DMS53 treated with DMSO at 0.1 percent for 48 hours (cell line): ENCODE measurements at regions not wholly inside any gene's neighbourhood (a gene's known extent, or its start where the extent isn't known, plus 50 kb on each side); places are given as distances from the start of the nearest gene placed in this dataset.

ENCODE experiments used
- DNase-seq: peaks from one replicate; lab custom pipeline; 2025; ENCODE audit not compliant: unreplicated experiment; lab: John Stamatoyannopoulos, UW

DNA sequence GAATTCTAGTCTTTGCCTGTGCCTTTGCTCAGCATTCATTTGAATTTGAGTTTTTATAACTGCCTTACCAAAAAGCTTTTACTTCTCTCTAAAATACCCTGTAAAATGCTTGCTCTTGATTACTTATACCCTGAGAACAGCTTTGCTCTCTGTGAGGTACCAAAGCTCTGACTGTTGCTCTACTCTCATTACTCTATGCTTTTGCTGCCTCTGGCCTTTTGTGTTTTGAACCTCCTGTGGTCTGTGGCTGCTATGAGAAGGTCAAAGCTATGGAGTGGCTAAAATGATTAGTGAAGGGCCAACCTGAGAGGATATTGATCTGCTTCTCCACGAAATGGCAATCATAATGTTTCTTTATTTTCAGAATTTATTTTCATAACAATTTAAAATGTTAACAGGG, 375.6 kb upstream of the IMPG1 start:
- no peak for DNase-seq

DNA sequence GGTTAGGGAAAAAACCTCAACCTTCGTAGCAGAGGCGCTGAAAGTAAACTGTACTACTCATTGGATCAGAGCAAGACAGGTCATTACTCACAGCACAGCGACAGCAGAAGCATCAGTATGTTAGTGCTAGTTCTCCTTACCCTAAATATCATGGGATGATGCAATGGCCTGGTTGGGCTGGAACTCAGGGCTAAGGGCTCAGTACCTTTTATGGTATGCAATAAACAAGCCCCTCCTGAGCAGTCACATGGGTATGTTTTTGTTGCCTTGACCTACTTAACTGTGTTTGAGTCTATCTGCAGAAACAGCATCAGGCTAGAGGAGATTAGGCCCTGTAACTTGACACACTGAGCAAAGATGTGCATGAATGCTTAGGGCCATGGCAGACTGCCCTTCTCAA, 369.4 kb upstream of the IMPG1 start:
- no peak for DNase-seq

DNA sequence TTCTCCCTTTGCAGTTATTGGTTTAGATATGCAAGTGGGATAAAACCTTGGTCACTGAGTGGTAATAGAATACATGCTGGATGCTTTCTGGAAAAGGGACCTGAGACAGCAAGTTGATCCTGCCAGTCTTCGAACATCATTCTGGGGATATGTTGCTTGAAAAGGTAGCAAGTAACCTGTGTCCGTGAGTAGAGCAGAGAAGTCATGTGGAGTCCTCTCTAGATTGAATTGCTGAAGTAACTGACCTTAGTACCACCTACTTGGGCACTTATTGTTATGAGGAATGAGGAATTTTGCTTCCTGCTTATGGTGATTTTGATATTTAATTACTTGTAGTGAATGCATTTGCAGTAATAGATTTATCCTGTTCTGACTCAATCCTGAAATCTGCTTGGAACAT, 367.3 kb upstream of the IMPG1 start:
- DNase-seq, result no peak

DNA sequence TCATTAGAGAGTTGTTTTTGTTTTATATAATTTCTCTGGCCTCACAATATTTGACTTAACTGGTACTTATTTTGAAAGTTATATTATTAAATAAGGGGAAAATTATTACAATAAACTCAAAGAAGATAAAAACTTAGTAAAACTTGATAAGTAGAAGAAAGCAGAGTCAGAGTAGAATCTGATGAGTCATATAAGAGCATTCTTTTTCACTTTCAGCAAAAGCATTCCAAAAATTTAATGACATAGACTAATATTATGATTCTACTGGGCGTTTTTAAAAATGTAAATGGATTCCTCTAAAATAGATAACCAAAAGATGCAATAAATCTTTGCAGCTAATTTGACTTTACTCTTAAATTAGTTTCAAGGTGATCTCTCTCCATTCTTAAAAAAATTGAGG, 366.3 kb upstream of the IMPG1 start:
- DNase-seq, result no peak

DNA sequence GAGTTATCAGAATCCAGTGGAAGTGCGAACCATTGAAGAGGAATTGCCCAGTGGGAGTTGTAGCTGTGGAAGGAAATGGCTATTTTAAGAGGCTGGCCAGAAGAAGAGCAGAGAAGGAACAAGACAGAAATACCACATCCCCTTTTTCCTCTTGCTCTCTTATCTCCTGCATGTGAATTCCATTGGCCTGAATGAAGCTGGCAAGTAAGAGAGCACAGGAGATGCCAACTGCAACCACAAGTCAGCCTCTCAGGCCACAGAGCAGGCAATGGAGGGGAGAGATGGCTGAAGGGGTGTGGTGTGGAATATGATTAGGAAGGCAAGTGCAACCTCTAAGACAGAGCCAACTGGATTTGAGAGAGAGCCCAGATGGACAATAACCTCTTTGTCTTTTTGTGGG, 362.7 kb upstream of the IMPG1 start:
- no peak for DNase-seq

DNA sequence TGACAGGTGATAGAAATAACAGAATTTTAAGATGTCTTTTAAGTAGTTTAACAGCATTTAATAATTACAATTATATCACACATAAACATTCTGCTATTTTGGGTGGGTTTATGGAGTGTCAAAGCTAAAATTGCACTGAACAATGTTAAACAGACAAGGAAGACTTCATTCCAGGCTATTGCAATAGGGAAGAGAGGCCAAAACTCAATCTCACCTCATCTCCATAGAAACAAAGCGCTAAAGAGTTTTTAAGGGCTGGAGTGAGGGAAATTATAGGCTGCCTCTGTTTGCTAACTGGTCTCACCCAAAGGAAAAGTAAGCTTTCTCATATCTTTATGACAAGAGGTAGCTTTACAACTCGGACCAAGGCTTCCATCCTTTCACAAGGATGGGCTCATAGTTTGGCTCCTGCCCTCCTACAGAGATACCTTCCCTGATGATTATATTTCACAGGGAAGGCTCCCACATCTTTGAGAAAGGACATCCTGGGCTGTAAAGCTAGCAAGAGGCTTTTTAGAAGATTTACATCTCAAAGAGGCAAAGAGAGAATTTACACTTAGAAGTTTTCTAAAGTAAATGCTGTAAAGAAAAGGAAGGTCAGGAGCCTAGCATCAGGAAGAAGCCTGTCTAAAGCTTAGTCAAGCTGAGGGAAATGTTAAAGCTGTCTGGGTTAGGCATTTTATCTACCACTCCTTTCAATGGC, 350.2 kb upstream of the IMPG1 start:
- no peak for DNase-seq

DNA sequence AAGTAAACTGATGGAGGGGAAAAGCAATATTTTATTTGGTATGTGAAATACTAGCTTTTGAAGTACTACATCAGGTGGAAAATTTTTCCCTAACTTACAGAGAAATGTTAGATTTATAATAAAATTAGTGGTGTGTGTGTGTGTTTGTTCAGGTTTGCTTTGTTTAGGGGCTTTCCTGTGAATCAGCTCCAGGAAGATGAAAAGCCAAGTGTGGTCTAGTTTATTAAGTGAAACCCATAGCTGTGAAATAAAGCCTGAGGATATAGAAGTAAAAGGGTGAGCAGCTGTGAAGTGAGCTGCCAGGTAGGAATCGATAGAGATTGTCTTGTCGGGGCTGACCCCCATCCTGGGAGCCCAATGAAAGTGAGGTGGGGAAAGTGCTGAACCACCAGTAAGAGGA, 347.6 kb upstream of the IMPG1 start:
- DNase-seq, result no peak

DNA sequence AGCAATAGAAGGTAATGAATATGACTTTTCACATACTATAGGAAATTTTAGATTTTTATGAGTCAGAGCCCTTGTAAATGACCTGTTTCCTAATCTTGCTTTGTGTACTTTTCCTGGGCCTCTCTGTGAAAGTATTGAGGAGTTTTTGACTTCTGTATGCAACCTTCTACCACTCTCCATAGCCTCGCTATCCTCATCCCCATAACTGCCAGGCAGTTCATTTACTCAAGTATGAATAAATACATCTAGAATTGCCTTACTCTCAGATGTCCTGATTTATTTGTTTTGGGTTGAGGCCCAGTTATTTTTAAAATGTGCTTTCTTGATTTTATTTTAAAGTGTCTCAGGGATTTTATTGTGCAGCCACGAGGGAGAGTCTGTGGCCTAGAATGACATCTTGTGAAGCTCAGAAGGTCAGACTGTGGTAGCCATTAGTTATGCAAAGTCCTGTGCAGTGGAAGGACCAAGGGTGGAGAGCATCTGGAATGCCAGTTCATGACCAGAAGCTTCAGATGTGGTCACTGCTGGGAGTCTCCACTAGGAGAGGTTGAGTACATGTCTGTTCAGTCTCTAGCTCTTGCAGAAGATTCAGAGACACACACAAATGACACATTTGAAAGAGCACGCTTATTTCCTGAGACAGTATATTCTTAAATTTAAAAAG, 346.2 kb upstream of the IMPG1 start:
- no peak for DNase-seq

DNA sequence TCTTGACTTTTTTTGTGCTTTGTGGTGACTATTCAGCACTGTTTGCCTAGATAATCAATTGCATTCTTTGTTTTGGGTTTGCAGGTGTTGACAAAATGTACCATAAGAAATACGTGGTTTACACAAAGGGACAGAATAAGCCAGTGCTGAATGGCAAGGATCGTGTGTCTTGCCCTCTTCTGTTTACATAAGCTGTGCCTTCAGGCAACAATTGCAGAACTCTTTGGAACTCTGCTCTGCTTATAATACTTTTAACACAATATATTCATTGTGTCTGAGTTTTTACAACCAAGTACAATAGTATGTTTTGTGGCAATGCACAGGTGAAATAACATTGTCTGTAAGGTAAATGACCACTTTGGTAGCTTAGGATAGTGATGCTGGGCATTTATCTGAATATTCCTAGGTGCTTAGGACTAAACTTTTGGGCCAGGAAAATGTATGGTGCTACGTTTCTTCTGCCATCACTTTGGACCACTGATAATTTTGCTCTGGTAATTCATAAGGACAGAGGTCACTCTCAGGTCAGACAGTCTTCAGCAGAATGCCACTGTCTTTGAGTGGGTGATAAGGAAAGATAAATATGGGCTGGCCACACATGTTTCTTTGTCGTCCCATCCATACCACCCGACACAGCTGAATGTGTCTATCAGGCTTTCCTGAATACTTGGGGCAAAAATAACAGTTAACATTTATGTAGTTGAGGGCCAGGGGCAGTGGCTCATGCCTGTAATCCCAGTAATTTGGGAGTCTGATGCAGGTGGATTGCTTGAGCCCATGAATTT, 344.6 kb upstream of the IMPG1 start:
- no peak for DNase-seq

DNA sequence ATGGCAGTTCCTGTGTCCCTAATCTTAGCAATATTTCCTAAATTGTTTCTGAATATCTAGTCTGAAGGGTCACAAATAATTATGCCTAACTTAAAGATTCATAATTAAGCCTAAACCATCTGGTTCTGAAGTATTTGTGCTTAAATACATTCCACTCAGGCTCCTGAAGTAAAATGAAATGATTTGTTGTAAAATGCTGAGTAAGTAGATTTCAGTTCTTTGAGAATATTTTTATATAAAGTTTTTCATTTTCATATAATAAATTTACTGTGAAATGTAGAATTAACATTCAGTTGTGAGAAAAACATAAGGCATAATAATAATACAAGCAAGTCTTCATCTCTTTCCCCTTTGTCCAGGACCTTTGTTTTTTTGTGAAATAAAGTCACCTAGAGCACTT, 330.6 kb upstream of the IMPG1 start:
- DNase-seq, result no peak

DNA sequence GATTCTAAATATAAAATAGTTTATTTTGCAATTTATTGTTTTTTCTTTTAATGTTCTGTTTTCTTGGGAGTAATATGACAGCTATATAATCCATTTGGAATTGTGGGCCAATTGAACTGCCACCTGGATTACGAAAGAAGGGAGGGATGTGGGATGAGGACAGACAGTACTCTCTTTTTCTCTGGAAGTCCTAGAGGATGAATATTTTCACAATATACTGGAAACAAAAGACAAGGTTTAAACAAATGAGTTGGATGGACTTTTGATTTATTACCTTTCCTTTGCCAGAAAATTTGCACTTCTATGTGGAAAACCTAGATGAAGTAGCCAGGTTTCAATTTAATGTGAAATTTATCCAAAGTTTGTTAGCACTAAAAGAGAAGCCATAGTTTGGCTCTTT, 325.5 kb upstream of the IMPG1 start:
- DNase-seq, result no peak

DNA sequence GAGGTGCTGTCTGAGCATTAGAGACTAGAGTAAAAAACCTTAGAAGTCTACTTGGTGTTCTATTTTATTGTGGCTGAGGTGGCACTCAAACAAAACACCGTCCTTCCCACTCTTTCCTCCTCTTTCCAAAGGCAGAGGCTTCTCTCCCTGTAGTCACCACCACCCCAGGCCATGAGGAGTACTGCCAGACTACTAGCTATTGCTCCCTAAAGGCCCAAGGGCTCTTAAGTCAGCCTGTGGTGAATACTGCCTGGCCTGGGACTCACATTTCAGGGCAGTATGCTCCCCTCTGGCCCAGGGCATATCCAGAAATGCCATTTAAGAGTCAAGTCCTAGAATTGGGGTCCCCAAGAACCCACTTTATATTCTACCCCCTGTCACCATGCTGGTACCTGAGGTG, 309.7 kb upstream of the IMPG1 start:
- no peak for DNase-seq

DNA sequence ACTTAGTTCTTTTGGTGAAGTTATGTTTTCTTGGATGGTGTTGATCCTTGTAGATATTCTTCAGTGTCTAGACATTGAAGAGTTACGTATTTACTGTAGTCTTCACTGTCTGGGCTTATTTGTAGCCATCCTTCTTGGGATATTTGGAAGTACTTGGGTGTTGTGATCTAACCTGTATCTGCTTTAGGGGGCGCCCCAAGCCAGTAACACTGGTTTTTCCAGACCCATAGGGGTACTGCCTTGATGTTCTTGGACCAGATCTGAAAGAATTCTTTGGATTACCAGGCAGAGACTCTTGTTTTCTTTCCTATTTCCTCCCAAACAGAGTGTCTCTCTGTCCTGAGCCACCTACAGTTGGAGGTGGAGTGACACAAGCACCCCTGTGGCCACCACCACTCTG, 309.1 kb upstream of the IMPG1 start:
- no peak for DNase-seq

DNA sequence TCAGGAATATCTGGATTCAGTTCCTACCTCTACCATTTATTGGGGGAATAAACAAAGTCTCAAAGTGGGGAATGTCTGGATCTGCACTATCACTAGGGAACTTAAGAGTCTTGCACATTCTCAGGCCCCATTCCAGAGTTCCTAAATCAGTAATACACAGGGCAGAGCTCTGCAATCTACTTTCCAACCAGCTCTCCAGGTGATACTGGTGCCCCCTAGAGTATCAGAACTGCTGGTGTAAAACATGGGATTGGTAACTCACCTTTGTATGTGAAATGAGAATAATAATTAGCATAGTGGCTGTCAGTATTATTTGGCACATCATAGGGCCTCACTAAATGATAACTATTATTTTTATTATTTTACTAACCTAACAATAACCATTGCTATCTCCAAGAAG, 278.8 kb upstream of the IMPG1 start:
- DNase-seq, result peak; percentile 74

DNA sequence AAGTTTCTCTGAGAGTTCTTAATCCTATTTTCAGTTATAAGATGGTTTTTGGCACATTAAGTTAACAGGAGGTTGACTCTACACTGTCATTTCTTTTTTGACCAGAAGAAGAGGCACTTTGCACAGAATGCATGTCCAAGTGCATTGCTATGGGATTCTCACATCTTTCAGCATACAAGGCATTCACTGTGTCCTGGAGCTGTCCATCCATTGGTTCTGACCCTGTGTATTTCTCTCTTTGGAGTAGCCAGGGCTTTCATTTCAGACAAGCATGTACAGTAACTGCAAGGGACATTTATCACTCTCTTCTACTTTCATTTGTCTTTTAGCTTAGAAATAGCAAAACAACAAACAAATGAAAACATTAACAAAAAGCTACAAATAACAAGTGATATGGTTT, 275.1 kb upstream of the IMPG1 start:
- no peak for DNase-seq

DNA sequence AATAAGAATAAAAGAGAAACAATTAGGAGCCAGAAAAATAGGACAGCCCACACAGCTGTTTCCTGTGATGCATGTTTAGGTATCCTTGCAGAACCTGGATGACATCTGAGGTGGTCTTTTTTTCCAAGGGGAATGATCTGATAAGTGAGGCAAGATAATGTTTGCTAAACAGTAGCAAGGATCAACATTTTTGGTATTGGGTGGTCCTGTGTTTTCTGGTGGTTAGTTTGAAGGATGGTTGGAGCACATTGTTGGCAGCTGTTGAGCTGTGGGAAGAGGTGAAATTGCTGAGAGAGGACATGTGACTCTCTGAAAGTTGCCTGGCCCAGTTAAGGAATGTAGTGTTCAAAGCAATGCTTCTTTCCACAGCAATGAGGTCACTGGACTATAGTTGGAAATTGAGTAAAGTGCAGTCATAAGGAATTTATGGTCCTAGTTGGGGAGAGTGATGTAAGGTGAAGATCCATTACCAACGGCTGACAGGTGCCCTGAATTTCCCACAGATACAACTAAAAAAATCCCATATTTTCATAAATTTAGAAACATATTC, 270.2 kb upstream of the IMPG1 start:
- DNase-seq, result no peak

DNA sequence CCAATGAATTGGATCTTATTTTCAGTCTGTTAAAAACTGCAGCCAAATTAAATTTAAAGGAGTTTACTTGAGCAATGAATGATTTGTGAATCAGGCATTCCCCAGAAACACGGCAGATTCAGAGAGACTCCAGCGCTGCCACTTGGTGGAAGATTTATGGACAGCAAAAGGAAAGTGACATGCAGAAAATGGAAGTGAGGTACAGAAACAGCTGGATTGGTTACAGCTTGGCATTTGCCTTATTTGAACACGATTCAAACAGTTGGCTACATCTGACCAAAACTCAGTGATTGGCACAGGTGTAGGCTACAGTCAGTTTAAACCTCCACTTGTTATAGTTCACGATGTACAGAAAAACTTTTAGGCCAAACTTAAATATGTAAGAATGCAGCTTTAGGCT, 257.6 kb upstream of the IMPG1 start:
- no peak for DNase-seq

DNA sequence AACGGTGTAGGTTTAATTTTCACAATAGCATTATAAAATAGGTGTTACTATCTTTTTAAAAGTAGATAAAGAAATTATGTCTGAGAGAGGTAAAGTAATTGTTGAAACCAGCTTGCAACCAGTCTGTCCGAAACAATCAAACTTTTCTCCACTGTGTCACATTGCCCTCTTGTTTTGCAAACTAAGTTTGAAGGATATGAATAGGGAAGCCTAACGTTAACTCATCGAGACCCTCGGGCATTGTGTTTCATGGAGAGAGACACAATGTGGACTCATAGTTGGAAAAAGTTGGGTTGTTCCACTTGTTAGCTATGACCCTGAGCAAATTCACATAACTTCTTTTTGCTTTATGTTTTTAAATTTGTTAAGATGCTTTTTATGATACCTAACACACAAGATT, 254.4 kb upstream of the IMPG1 start:
- DNase-seq, result no peak
